ENCODE measurements at regions not wholly inside any gene's neighbourhood (a gene's known extent, or its start where the extent isn't known, plus 50 kb on each side); places are given as distances from the start of the nearest gene placed in this dataset.

DNA sequence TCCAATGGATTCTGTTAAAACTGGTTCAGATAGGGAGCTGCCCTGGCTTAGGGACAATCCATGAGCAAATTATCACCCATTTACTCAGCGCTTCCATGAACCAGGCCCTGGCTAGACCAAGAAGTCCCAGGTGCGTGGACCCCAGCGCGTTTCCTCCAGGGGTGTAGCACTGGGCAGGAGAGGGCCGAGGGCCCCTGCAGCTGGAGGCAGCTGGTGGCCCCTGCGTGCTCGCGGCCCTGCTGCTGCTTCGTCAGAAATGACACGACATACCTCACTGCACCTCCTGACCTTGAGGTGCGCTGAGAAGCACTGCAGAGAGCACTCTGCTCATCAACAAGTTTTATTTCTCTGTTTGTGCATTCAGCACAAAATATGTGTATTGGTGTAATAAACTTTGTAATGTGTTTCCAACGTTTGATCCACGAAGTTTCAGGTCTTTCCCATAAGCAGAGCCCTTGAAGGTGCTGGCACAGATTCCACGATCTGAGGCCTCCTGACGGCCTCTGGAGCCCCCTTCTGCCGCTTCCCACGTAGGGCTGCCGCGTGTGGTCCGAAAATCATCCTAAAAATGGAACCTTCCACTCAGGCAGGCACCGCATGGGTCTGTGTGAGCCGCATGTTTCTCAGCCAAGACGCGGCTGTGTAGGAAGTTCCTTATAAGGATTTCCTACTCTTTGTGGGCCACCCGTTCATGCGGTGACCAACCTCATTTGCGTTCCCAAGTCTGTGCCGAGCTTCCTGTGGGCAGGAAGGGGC, 50.8 kb upstream of the ZCCHC14 start:
- peak; percentile 84 for DNase-seq (ENCODE audit: low read depth)
- TF ChIP-seq, protein P1, sequence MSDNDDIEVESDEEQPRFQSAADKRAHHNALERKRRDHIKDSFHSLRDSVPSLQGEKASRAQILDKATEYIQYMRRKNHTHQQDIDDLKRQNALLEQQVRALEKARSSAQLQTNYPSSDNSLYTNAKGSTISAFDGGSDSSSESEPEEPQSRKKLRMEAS (IDR thresholded peaks at IDR 0.05; ENCODE audit: low read depth, low read length): peak; percentile 70; the same call in 1 of the 2 replicates
- TF ChIP-seq POLR2A (IDR thresholded peaks at IDR 0.05; ENCODE audit: extremely low read depth, insufficient read length) (no peak), MYC (IDR thresholded peaks at IDR 0.05; ENCODE audit: low read depth, low read length) (peak; percentile 71)
- TF ChIP-seq, protein P2, sequence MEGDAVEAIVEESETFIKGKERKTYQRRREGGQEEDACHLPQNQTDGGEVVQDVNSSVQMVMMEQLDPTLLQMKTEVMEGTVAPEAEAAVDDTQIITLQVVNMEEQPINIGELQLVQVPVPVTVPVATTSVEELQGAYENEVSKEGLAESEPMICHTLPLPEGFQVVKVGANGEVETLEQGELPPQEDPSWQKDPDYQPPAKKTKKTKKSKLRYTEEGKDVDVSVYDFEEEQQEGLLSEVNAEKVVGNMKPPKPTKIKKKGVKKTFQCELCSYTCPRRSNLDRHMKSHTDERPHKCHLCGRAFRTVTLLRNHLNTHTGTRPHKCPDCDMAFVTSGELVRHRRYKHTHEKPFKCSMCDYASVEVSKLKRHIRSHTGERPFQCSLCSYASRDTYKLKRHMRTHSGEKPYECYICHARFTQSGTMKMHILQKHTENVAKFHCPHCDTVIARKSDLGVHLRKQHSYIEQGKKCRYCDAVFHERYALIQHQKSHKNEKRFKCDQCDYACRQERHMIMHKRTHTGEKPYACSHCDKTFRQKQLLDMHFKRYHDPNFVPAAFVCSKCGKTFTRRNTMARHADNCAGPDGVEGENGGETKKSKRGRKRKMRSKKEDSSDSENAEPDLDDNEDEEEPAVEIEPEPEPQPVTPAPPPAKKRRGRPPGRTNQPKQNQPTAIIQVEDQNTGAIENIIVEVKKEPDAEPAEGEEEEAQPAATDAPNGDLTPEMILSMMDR (IDR thresholded peaks at IDR 0.05; ENCODE audit: low read depth, low read length): no peak
- H3K4me3 ChIP-seq (ENCODE audit: low read depth, low read length): no peak overlapping the region

DNA sequence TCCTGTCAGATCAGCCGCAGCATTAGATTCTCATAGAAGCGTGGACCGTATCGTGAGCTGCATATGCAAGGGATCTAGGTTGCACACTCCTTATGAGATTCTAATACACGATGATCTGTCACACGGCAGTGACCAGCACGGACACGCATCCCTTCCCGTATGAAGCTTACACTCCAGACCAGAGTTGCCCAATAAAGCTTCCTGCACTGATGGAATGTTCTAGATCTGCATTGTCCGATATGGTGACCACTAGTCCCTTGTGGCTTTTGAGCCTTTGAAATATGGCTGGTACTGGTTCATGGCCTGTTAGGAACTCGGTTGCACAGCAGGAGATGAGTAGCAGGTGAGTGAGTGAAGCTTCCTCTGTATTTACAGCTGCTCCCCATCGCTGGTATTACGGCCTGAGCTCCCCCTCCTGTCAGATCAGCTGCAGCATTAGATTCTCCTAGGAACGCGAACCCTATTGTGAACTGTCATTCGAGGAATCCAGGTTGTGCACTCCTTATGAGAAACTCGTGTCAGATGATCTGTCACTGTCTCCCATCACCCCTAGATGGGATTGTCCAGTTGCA, 49.8 kb upstream of the ZCCHC14 start:
- H3K4me3 ChIP-seq (ENCODE audit: low read depth, low read length): no peak overlapping the region
- no peak for TF ChIP-seq POLR2A (IDR thresholded peaks at IDR 0.05; ENCODE audit: extremely low read depth, insufficient read length)
- no peak for TF ChIP-seq MYC (IDR thresholded peaks at IDR 0.05; ENCODE audit: low read depth, low read length)
- TF ChIP-seq, protein P2 (IDR thresholded peaks at IDR 0.05; ENCODE audit: low read depth, low read length): no peak
- TF ChIP-seq, protein P1 (IDR thresholded peaks at IDR 0.05; ENCODE audit: low read depth, low read length): no peak
- DNase-seq (ENCODE audit: low read depth): no peak

Data from NB4 (cell line).